PC-9 (cell line): ENCODE measurements at regions not wholly inside any gene's neighbourhood (a gene's known extent, or its start where the extent isn't known, plus 50 kb on each side); places are given as distances from the start of the nearest gene placed in this dataset.

ENCODE experiments used
- BruUV-seq: library from RNA; stranded (reverse); fragments of 400-500 nt; replicated peaks from 2 replicates; lab custom pipeline; 2021; lab: Mats Ljungman, UMichigan
- CTCF ChIA-PET: fragments of 300-600 bp; sonication (Branson Sonifier 250); formaldehyde crosslinking; loops from one replicate; lab custom pipeline; 2022; ENCODE audit warnings: antibody characterized with exemption; lab: Charles Lee
- POLR2A ChIA-PET: fragments of 300-600 bp; sonication (Branson Sonifier 250); formaldehyde crosslinking; loops from one replicate; lab custom pipeline; 2022; ENCODE audit warnings: antibody characterized with exemption; ENCODE audit not compliant: unreplicated experiment; lab: Charles Lee
- DNase-seq, 2 experiments: peaks; one replicate each; pipeline versions ENCODE4 v3.0.0 to v3.0.0-alpha.2; 2015 to 2022; ENCODE audit warnings: mixed read lengths in 1 of 2
- H2AFZ ChIP-seq: fragments of 200-600 bp; sonication (generic); 2 replicates; pipeline ENCODE4 v1.8.1; 2017; ENCODE audit warnings: antibody characterized with exemption
- H3F3A ChIP-seq: fragments of 200-600 bp; sonication (generic); 2 replicates; pipeline ENCODE4 v1.8.1; 2017; ENCODE audit warnings: antibody characterized with exemption, mild to moderate bottlenecking, low read depth; ENCODE audit not compliant: insufficient read depth
- H3K27ac ChIP-seq: fragments of 200-600 bp; sonication (generic); 2 replicates; pipeline ENCODE4 v1.6.1; 2016; ENCODE audit warnings: mixed run types
- H3K27me3 ChIP-seq: fragments of 200-600 bp; sonication (generic); 2 replicates; pipeline ENCODE4 v1.6.1; 2016; ENCODE audit warnings: low read depth, mixed run types; ENCODE audit not compliant: insufficient read depth
- H3K36me3 ChIP-seq: fragments of 200-600 bp; sonication (generic); 2 replicates; pipeline ENCODE4 v1.6.1; 2016; ENCODE audit warnings: low read depth, mixed run types
- H3K4me1 ChIP-seq: fragments of 200-600 bp; sonication (generic); replicated peaks from 2 replicates; pipeline ENCODE4 v1.6.1; 2016; ENCODE audit warnings: mixed run types; ENCODE audit not compliant: insufficient read depth
- H3K4me2 ChIP-seq: fragments of 200-600 bp; sonication (generic); 2 replicates; pipeline ENCODE4 v1.6.1; 2017; ENCODE audit warnings: mixed run types
- H3K4me3 ChIP-seq: fragments of 200-600 bp; sonication (generic); 2 replicates; pipeline ENCODE4 v1.6.1; 2016; ENCODE audit warnings: mixed run types
- H3K79me2 ChIP-seq: fragments of 200-600 bp; sonication (generic); 2 replicates; pipeline ENCODE4 v1.6.1; 2017; ENCODE audit warnings: low read depth, mixed run types
- H3K9me2 ChIP-seq: fragments of 200-600 bp; sonication (generic); 2 replicates; pipeline ENCODE4 v1.8.1; 2017; ENCODE audit warnings: mild to moderate bottlenecking; ENCODE audit not compliant: insufficient read depth
- H3K9me3 ChIP-seq: fragments of 200-600 bp; sonication (generic); 2 replicates; pipeline ENCODE4 v1.8.1; 2016; ENCODE audit warnings: low read depth; ENCODE audit not compliant: insufficient read depth
- H4K20me1 ChIP-seq: fragments of 200-600 bp; sonication (generic); 2 replicates; pipeline ENCODE4 v1.8.1; 2017; ENCODE audit not compliant: insufficient read depth
- EZH2 ChIP-seq: fragments of 200-600 bp; sonication (generic); IDR thresholded peaks from 2 replicates; pipeline ENCODE4 v1.8.0; 2017; ENCODE audit warnings: antibody characterized with exemption, low read depth
- intact Hi-C: fragments of 100-400 bp; cut with micrococcal nuclease; formaldehyde crosslinking; loops from one replicate; pipeline ENCODE4 v1.10.0; 2022; ENCODE audit not compliant: unreplicated experiment
- TF ChIP-seq, protein P1 (sequence below): fragments of 200-600 bp; sonication (generic); conservative IDR thresholded peaks from 2 replicates; pipeline ENCODE4 v1.6.1; 2017; ENCODE audit warnings: mixed run types, antibody characterized with exemption, mild to moderate bottlenecking, moderate library complexity

DNA sequence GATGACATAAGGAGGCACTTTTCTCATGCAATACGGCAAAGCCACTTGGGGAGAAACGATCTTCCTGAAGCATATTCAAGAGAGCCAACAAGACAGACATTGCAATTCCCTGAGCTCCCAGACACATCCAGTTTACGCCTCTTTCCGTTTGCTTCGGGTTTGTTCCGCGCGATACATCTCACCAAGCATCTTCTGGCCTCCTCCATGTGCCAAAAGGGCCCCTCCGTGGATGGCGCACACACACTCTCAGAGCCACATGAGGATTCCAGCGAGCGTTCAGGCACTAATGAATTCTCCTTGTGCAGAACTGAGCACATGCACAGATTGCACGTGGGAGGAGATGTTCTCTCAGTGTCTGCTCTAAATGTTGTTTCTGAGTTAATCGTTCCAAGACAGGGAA, 146.7 kb upstream of the SHISA6 start:
- Histone ChIP-seq H3K27me3 (peaks cover 17% of the 10 kb centered on the region; the same call in 1 of the 2 replicates), H3K4me2 (no peak overlapping the region), H3K4me3 (no peak overlapping the region), H3K79me2 (no peaks in the 10 kb centered on the region), H4K20me1 (no peaks in the 10 kb centered on the region), H3K9me3 (no peaks in the 10 kb centered on the region), H3K9me2 (no peaks in the 10 kb centered on the region), H3K36me3 (no peaks in the 10 kb centered on the region), H3K4me1 (no peaks in the 10 kb centered on the region), H2AFZ (no peak overlapping the region), H3F3A (no peaks in the 10 kb centered on the region), H3K27ac (no peak overlapping the region)
- no peak for DNase-seq
- intact Hi-C loops = no loop called here
- ChIA-PET CTCF (no interaction called here), POLR2A (no interaction called here)
- BruUV-seq = no TSS peak
- TF ChIP-seq, protein P1, sequence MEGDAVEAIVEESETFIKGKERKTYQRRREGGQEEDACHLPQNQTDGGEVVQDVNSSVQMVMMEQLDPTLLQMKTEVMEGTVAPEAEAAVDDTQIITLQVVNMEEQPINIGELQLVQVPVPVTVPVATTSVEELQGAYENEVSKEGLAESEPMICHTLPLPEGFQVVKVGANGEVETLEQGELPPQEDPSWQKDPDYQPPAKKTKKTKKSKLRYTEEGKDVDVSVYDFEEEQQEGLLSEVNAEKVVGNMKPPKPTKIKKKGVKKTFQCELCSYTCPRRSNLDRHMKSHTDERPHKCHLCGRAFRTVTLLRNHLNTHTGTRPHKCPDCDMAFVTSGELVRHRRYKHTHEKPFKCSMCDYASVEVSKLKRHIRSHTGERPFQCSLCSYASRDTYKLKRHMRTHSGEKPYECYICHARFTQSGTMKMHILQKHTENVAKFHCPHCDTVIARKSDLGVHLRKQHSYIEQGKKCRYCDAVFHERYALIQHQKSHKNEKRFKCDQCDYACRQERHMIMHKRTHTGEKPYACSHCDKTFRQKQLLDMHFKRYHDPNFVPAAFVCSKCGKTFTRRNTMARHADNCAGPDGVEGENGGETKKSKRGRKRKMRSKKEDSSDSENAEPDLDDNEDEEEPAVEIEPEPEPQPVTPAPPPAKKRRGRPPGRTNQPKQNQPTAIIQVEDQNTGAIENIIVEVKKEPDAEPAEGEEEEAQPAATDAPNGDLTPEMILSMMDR = no peak
- no peak for TF ChIP-seq EZH2

DNA sequence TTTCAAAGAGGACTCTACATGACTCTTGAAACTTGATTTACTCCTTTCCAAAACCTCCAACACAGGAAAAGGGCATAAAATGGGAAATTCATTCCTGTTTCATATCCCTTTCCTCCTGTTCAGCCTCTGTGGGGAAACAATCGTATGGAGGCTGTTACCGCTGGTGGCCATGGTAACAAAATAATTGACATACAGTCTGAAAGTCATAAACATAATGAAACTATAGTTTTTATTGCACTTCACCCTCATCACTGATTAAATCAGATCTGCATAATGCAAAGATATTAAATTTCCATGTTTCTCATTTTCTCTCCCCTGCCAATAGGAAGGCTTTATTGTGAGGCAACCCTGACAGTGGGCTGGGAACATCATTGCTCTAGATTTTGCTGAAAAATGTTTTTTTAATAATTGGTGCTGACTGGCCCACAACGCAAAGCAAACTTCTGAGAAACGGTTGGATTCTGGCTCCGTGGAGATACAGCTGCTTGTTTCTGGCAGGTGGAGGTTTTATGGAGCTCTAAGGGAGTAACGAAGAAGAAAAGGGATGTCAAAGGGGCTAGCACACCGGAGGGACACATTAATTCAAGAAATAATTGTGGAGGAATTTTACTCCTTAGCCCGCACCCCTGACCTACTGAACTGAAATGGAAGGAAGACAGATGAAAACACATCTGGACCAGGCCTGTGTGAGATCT, 154.2 kb upstream of the SHISA6 start:
- no peaks in the 10 kb centered on the region for H3K9me3 ChIP-seq
- H3K4me2 ChIP-seq = no peak overlapping the region
- no peaks in the 10 kb centered on the region for H3K9me2 ChIP-seq
- no peak overlapping the region for H3K4me3 ChIP-seq
- H3K36me3 ChIP-seq = no peaks in the 10 kb centered on the region
- POLR2A ChIA-PET = no interaction called here
- H3K27ac ChIP-seq = no peak overlapping the region
- peaks cover 16% of the 10 kb centered on the region; the same call in 1 of the 2 replicates for H3K27me3 ChIP-seq
- no peak overlapping the region for H2AFZ ChIP-seq
- intact Hi-C loops = no loop called here
- CTCF ChIA-PET = no interaction called here
- no peaks in the 10 kb centered on the region for H4K20me1 ChIP-seq
- BruUV-seq = no TSS peak
- H3K79me2 ChIP-seq = no peaks in the 10 kb centered on the region
- no peaks in the 10 kb centered on the region for H3F3A ChIP-seq
- TF ChIP-seq, protein P1 = no peak
- TF ChIP-seq EZH2 = no peak
- no peaks in the 10 kb centered on the region for H3K4me1 ChIP-seq
- no peak for DNase-seq

DNA sequence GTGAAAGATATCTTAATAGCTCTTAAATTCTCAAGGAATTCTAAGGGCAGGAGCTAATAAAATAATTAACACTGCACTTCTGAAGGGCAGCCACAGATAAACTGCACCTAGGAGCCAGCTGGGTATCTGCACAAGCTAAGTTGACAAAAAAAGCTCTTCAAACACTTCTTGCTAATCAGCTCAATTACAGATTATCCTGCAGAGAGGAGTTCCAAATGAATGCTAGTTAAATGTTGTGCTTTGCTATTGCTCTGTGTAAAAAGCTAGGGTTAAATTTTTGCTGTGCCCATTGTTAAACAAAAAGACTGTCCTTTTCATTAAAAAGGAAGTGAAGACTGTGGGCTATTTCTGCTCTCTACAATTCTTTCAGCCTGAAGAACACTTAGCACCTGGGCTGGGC, 158.5 kb upstream of the SHISA6 start:
- TF ChIP-seq, protein P1 = no peak
- TF ChIP-seq EZH2 = no peak
- H3K9me3 ChIP-seq = no peaks in the 10 kb centered on the region
- H3K4me2 ChIP-seq = no peak overlapping the region
- H4K20me1 ChIP-seq = no peaks in the 10 kb centered on the region
- H3K27me3 ChIP-seq = 0 out of 2 replicates have a peak, but pooled peaks cover 5% of the 10 kb centered on the region
- H3K27ac ChIP-seq = no peak overlapping the region
- H3F3A ChIP-seq = no peaks in the 10 kb centered on the region
- no peaks in the 10 kb centered on the region for H3K36me3 ChIP-seq
- H3K79me2 ChIP-seq = no peaks in the 10 kb centered on the region
- no TSS peak for BruUV-seq
- intact Hi-C loops = no loop called here
- no peak overlapping the region for H2AFZ ChIP-seq
- no peaks in the 10 kb centered on the region for H3K9me2 ChIP-seq
- ChIA-PET POLR2A (no interaction called here), CTCF (no interaction called here)
- no peaks in the 10 kb centered on the region for H3K4me1 ChIP-seq
- DNase-seq = no peak
- no peak overlapping the region for H3K4me3 ChIP-seq
